HG02763 (cell line): ENCODE measurements at regions not wholly inside any gene's neighbourhood (a gene's known extent, or its start where the extent isn't known, plus 50 kb on each side); places are given as distances from the start of the nearest gene placed in this dataset.
"Not testable (repeated sequence)": the region's sequence is repeated elsewhere in the genome, so short reads cannot be mapped to it uniquely, and the experiment has no call there.

Experiments
- ATAC-seq: cut with Tn5 transposase; IDR thresholded peaks from one replicate; pipeline ENCODE4 v1.9.1; 2021; ENCODE audit warnings: mild to moderate bottlenecking, moderate library complexity; ENCODE audit not compliant: unreplicated experiment

DNA sequence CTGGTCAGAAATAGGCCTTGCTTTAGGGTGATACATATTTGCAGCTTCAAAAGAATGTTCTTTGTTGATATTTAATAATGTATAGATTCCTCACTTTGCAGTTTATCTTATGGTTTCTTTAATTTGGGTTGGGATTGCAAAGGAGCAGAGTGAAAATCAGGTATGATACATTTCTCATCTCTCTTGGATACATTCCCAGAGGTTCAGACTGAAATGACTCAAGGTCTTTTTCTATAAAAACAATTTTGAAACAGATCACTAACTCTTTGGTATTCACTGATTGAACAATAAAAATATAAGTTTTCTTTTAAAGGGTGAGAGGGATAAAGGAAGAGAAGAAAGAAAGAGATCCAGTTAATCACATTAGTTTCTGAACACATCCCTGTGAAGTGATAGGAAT is 606.5 kb upstream of the CAMK1G start:
- no peak for ATAC-seq

GRCh38 chr1:208977638-208978256 is 605.8 kb upstream of the CAMK1G start:
- no peak for ATAC-seq

- no peak for ATAC-seq
These were observed 603.7 kb upstream of the CAMK1G start for GRCh38 chr1:208979776-208980175.

GRCh38 chr1:208980605-208981004 is 602.9 kb upstream of the CAMK1G start:
- no peak for ATAC-seq

DNA sequence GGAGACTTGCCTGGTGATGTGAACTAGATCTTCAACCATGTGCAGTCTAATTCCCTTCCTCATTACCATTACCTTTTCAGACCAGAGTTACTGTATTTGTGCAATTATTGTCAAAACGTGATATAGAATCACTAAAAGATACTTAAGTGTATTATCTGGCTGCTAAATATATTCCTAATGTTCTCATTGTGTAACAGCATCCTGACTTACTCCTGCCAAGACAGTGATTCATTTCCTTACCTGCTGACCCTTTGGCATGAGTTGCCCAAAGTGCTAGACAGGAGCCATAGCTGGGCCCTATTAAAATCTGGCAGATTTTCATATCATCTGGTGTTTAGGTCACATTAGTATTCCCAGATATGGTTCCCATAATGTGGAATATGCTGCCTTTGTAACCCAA is 598.3 kb upstream of the CAMK1G start:
- ATAC-seq = no peak

GRCh38 chr1:208988811-208989222 is 594.7 kb upstream of the CAMK1G start:
- peak; percentile 98 for ATAC-seq

- ATAC-seq = no peak
These were observed 593.1 kb upstream of the CAMK1G start for GRCh38 chr1:208990456-208990855.

DNA sequence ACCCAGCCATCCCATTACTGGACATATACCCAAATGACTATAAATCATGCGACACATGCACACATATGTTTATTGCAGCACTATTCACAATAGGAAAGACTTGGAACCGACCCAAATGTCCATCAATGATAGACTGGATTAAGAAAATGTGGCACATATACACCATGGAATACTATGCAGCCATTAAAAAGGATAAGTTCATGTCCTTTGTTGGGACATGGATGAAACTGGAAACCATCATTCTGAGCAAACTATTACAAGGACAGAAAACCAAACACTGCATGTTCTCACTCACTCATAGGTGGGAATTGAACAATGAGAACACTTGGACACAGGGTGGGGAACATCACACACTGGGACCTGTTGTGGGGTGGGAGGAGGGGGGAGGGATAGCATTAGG is 586.5 kb upstream of the CAMK1G start:
- ATAC-seq = not testable (repeated sequence)

- no peak for ATAC-seq
These were observed 585.7 kb upstream of the CAMK1G start for GRCh38 chr1:208997726-208998312.

DNA sequence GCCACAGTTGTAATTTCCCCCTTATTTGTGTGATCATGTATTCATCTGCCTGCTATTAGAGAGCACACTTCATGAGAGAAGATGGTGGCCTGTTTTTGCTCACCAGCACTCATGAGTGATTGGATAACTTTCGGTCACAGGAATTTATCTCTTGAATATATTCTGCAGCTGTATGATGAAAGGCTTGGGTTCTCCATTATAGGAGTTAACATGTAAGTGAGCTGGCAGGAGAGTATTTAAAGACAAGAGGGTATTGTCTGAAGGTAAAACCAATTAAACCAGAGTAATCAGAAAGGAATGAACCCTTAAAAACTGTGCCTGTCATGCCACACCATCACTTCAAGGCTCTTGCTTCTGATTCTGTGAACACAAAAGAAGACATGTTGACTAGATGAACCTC is 574.9 kb upstream of the CAMK1G start:
- ATAC-seq = no peak

- no peak for ATAC-seq
These were observed 572.9 kb upstream of the CAMK1G start for GRCh38 chr1:209010475-209011230.

DNA sequence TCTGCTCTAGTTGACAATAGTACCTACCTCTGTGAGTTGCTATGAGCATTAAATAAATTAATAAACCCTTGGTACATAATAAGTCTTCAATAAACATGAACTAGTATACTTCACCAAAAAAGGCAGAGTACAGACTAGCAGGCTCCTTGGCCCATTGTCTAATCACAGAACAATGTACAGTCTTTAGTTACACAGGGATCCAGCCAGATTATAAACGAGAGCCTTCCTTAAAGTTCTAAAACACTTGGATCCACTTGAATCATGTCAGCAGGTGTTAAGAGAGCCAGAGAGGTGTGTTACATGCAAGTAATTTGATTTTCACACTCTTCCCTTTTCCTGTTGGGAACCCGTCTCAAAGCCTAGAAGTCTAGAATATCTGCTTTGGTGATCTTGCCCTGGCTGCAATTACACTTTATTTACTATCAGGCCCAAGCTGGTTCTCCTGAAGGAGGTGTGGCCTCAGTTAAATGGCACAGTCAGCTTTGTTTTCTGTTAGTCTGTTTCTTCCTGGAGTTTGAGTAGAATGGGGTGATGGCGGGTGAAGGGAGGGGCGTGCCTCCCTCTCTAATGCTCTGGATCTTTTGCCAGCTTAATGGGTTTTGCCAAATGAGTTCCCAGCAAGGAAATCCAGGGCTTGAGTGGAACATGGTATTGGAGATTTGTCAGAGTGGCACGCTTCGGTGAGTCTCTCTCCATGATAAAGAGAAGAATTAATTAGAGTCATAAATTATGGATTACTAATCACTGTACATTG is 570.9 kb upstream of the CAMK1G start:
- no peak for ATAC-seq

DNA sequence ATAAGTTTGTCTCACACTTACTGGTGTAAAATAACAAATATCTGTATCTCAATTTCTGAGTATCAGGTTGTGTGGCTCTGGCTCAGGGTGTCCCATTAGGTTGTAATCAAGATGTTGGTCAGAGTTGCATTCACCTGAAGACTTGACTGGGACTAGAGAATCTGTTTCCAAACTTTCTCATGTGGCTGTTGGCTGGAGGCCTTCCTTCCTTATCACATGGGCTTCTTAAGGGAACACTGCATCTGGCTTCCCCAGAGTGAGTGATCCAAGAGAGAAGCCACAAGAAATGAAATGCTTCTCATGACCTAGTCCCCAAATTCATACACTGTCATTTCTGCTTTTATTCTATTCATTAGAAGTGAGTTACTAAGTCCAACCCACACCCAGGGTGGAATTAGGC is 568.4 kb upstream of the CAMK1G start:
- no peak for ATAC-seq

GRCh38 chr1:209021622-209022021 is 561.9 kb upstream of the CAMK1G start:
- no peak for ATAC-seq

GRCh38 chr1:209023790-209024189 is 559.7 kb upstream of the CAMK1G start:
- no peak for ATAC-seq

GRCh38 chr1:209029737-209030136 is 553.8 kb upstream of the CAMK1G start:
- no peak for ATAC-seq

DNA sequence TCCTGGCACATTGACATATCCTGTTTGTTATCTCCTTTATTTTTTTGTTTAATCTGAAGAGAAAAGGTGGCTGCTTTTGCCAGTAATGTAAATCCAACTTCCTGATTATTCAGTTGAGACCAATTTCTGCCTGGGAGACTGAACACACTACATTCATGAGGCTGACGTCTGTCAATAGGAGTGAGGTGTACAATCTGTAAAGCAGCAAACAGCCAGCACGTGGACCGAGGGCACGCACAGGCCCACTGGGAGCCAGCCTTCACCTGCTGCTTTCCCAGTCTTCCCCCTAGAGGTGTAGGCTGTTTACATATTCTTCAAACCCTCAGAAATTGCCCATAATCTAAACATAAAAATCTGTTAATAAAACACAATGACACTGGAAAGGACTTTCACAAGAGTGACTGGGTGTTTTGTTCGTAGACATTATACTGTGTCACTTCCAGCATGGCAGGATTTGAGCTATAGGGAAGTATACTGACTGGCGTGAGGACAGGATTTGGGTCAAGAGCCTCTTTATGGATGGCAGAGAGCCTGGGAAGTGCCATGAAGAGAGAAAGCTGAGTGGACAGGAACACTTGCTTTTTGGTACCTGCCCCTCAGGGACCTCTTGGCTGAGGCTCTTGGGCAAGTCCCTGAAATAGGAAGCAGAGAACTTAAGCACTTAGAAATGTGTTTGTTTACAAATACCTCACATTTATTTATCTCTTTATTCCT is 552.9 kb upstream of the CAMK1G start:
- no peak for ATAC-seq

DNA sequence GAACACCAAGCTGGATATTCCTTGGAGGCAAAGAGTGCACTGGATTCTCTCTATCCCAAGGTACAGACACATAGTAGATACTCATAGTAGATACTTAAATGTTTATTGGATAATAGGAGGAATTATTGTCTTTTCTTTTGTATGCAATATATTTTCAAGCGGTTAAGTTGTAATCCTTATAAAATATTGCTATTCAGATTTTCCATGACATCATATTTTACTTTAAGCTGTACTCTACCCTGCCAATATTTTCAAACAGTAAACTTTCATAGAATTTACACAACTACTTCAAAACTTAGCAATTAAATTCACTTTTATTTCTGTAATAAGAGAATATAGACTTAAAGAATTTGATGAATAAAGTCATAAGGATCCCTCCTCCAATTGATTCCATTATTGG is 546.5 kb upstream of the CAMK1G start:
- no peak for ATAC-seq

DNA sequence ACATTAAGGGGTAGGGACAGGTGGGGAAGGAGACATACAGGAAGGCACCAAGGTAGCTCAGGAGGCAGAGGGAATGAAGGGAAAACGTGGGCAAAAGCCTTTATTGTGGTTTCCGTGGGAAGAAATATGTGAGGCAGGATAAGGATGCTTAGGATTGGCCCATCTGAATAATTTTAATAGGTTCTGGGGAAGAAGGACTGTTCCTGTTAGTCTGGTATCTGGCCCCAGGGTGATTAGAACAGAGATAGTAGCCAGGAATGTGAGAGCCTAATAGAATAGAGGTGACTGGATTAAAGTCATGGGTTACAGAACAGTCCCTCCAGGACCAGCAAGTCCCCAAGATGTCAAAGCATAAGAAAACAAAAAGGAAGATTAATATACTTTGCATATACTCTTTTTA is 545.2 kb upstream of the CAMK1G start:
- ATAC-seq = no peak

DNA sequence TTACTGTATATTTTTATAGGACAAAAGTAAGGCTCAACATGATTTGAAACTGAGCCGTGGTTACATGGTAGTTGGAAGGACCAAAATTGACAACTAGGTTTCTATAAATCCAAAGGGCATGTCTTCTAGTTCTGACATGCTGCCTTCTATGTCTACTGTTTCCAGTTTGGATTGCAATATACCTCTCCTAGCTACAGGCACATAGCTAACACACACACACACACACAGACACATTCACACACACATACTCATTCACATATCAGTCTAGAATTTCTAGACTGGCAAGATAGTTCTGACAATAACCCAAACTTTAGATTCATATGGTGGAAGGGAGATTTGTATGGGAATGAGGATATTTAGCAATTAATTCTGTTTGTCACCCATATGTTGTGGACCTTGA is 544.8 kb upstream of the CAMK1G start:
- no peak for ATAC-seq

DNA sequence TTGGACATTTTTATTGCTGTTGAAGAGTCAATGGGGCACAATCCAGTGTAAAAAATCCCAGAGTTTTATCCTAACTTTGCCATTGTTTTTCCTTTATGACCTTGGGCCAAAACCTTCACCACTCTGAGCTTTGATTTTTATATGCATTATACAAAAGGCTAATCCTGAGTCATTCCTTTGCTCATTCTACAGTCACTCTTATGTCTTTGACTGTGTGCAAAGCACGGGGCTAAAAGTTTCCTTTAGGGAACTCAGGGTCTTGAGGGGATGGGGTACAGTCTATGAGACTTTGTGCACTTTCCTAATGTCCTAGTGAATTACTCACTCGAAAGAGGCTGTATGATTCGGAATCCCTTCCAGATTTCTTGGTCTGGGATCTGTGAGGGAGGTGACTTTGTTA is 543.2 kb upstream of the CAMK1G start:
- ATAC-seq = no peak
